H1 (cell line): ENCODE measurements at regions not wholly inside any gene's neighbourhood (a gene's known extent, or its start where the extent isn't known, plus 50 kb on each side); places are given as distances from the start of the nearest gene placed in this dataset.

Experiments used
- CTCF ChIA-PET: fragments of 300-600 bp; sonication (Branson Sonifier 250); formaldehyde crosslinking; loops from one replicate; lab custom pipeline; 2021; ENCODE audit not compliant: partially characterized antibody; lab: Charles Lee
- POLR2A ChIA-PET: fragments of 300-600 bp; sonication (Branson Sonifier 250); formaldehyde crosslinking; loops from one replicate; lab custom pipeline; 2021; ENCODE audit warnings: inconsistent platforms; ENCODE audit not compliant: partially characterized antibody; lab: Charles Lee
- DNase-seq, 2 experiments: peaks; one replicate each; pipeline versions ENCODE4 v3.0.0 to v3.0.0-alpha.2; 2010 to 2022; ENCODE audit warnings: low spot score in 2 of 2, low read depth in 1 of 2, mixed read lengths in 1 of 2
- FAIRE-seq: peaks from 2 replicates; lab custom pipeline; 2011; peaks lifted over from hg19 to GRCh38; lab: Jason Lieb, UNC
- H2AFZ ChIP-seq: 2 replicates; pipeline ENCODE4 v1.8.1; 2012; ENCODE audit warnings: low read length, inconsistent platforms
- H2AK5ac ChIP-seq: 2 replicates; pipeline ENCODE4 v1.6.1; 2013; ENCODE audit warnings: low read depth, low read length
- H2BK120ac ChIP-seq: replicated peaks from 2 replicates; pipeline ENCODE3; 2013; ENCODE audit warnings: low read depth, low read length, inconsistent platforms
- H2BK12ac ChIP-seq: 2 replicates; pipeline ENCODE4 v1.6.1; 2013; ENCODE audit warnings: low read depth, low read length
- H2BK15ac ChIP-seq: 2 replicates; pipeline ENCODE4 v1.6.1; 2013; ENCODE audit warnings: low read length
- H2BK20ac ChIP-seq: 2 replicates; pipeline ENCODE4 v1.6.1; 2013; ENCODE audit warnings: low read length
- H2BK5ac ChIP-seq: 2 replicates; pipeline ENCODE4 v1.6.1; 2013; ENCODE audit warnings: low read depth, low read length
- H3K14ac ChIP-seq: 2 replicates; pipeline ENCODE4 v1.6.1; 2013; ENCODE audit warnings: inconsistent platforms; ENCODE audit not compliant: insufficient read length
- H3K18ac ChIP-seq: 2 replicates; pipeline ENCODE4 v1.6.1; 2013; ENCODE audit warnings: low read length; ENCODE audit errors: extremely low read depth
- H3K23ac ChIP-seq: 2 replicates; pipeline ENCODE4 v1.6.1; 2013; ENCODE audit warnings: inconsistent platforms; ENCODE audit not compliant: insufficient read length
- H3K23me2 ChIP-seq: 2 replicates; pipeline ENCODE4 v1.6.1; 2013; ENCODE audit warnings: low read depth, low read length
- H3K27ac ChIP-seq: 2 replicates; pipeline ENCODE4 v1.6.1; 2011; ENCODE audit warnings: low read depth, low read length, inconsistent platforms
- H3K27me3 ChIP-seq, 4 experiments: replicated peaks in 1 of 4; 1 replicate in 1 of 4; 2 replicates in 3 of 4; pipeline versions ENCODE4 v1.6.1 to v1.8.1; 2011 to 2013; ENCODE audit warnings: low read length in 3 of 4, mild to moderate bottlenecking in 3 of 4, inconsistent platforms in 2 of 4, mixed read lengths in 2 of 4, moderate library complexity in 1 of 4; ENCODE audit not compliant: control insufficient read depth in 3 of 4, insufficient read depth in 3 of 4; ENCODE audit errors: extremely low read depth in 1 of 4
- H3K36me3 ChIP-seq, 4 experiments: 2 replicates each; pipeline versions ENCODE4 v1.6.1 to v1.8.1; 2011 to 2013; ENCODE audit warnings: mild to moderate bottlenecking in 4 of 4, low read length in 3 of 4, moderate library complexity in 2 of 4, control low read depth in 1 of 4, inconsistent platforms in 1 of 4; ENCODE audit not compliant: insufficient read depth in 4 of 4, control insufficient read depth in 2 of 4
- H3K4ac ChIP-seq: replicated peaks from 2 replicates; pipeline ENCODE3; 2013; ENCODE audit warnings: low read length, low read depth, mixed read lengths, inconsistent platforms; ENCODE audit not compliant: insufficient read length
- H3K4me1 ChIP-seq, 4 experiments: replicated peaks in 1 of 4; 1 replicate in 1 of 4; 2 replicates in 3 of 4; pipeline versions ENCODE4 v1.6.1 to v1.8.1; 2011 to 2013; ENCODE audit warnings: low read length in 3 of 4, inconsistent platforms in 2 of 4, mixed read lengths in 1 of 4; ENCODE audit not compliant: insufficient read depth in 4 of 4, control insufficient read depth in 3 of 4
- H3K4me2 ChIP-seq, 2 experiments: 2 replicates each; pipeline versions ENCODE4 v1.6.1 to v1.8.1; 2011 to 2013; ENCODE audit warnings: low read depth in 2 of 2, low read length in 2 of 2, control low read depth in 1 of 2, inconsistent platforms in 1 of 2, mild to moderate bottlenecking in 1 of 2; ENCODE audit not compliant: insufficient read depth in 1 of 2
- H3K4me3 ChIP-seq, 4 experiments: fragments of 200-600, 300-600 bp in 1 of 4; sonication (generic), shearing (Covaris generic), sonication (Bioruptor Twin) in 1 of 4; 2 replicates each; pipeline versions ENCODE4 v1.5.1 to v1.8.1; 2011 to 2016; ENCODE audit warnings: low read length in 4 of 4, low read depth in 3 of 4, control low read depth in 2 of 4, inconsistent platforms in 2 of 4, mild to moderate bottlenecking in 2 of 4, mixed read lengths in 1 of 4, moderate library complexity in 1 of 4; ENCODE audit not compliant: insufficient read depth in 2 of 4; ENCODE audit errors: extremely low read depth in 1 of 4
- H3K56ac ChIP-seq: replicated peaks from 2 replicates; pipeline ENCODE3; 2013; ENCODE audit warnings: low read depth, mild to moderate bottlenecking, mixed read lengths, low read length, inconsistent platforms; ENCODE audit not compliant: insufficient read length
- H3K79me1 ChIP-seq: 2 replicates; pipeline ENCODE4 v1.6.1; 2013; ENCODE audit warnings: low read depth, low read length, control low read depth
- H3K79me2 ChIP-seq, 2 experiments: 2 replicates each; pipeline versions ENCODE4 v1.6.1 to v1.8.1; 2012 to 2013; ENCODE audit warnings: low read length in 2 of 2, mild to moderate bottlenecking in 2 of 2, inconsistent platforms in 1 of 2; ENCODE audit not compliant: insufficient read depth in 2 of 2, control insufficient read depth in 1 of 2
- H3K9ac ChIP-seq, 4 experiments: replicated peaks in 1 of 4; 1 replicate in 1 of 4; 2 replicates in 3 of 4; pipeline versions ENCODE4 v1.6.1 to v1.8.1; 2011 to 2013; ENCODE audit warnings: low read depth in 3 of 4, low read length in 3 of 4, control low read depth in 2 of 4, mild to moderate bottlenecking in 2 of 4, moderate library complexity in 2 of 4, inconsistent platforms in 1 of 4; ENCODE audit errors: extremely low read depth in 1 of 4
- H3K9me3 ChIP-seq, 2 experiments: 2 replicates each; pipeline versions ENCODE4 v1.6.1 to v1.8.1; 2012 to 2013; ENCODE audit warnings: mild to moderate bottlenecking in 2 of 2, moderate library complexity in 2 of 2, control low read depth in 1 of 2, inconsistent platforms in 1 of 2, low read depth in 1 of 2, low read length in 1 of 2, mixed read lengths in 1 of 2; ENCODE audit not compliant: insufficient read depth in 2 of 2
- H4K20me1 ChIP-seq, 2 experiments: replicated peaks in 1 of 2; 2 replicates each; pipeline versions ENCODE3 to v1.8.1; 2011 to 2013; ENCODE audit warnings: inconsistent platforms in 2 of 2, low read length in 2 of 2, mild to moderate bottlenecking in 1 of 2; ENCODE audit not compliant: insufficient read depth in 2 of 2, control insufficient read depth in 1 of 2
- H4K5ac ChIP-seq: 2 replicates; pipeline ENCODE4 v1.6.1; 2013; ENCODE audit warnings: low read length, low read depth, mixed read lengths, inconsistent platforms; ENCODE audit not compliant: insufficient read length
- H4K8ac ChIP-seq: 2 replicates; pipeline ENCODE4 v1.8.0; 2013; ENCODE audit warnings: mild to moderate bottlenecking, moderate library complexity, low read length, inconsistent platforms; ENCODE audit not compliant: insufficient read depth; ENCODE audit errors: extremely low read depth
- H4K91ac ChIP-seq: replicated peaks from 2 replicates; pipeline ENCODE3; 2013; ENCODE audit warnings: low read length, mixed read lengths, inconsistent platforms; ENCODE audit not compliant: insufficient read length
- CREB1 ChIP-seq: IDR thresholded peaks from 2 replicates; pipeline ENCODE4 v1.6.1; 2012; ENCODE audit warnings: inconsistent platforms
- MAX ChIP-seq: IDR thresholded peaks from 2 replicates; pipeline ENCODE4 v1.6.1; 2012; ENCODE audit warnings: inconsistent platforms
- RNF2 ChIP-seq: fragments of 200-900, 300-1000 bp; sonication (generic); IDR thresholded peaks from 2 replicates; pipeline ENCODE4 v1.7.1; 2016; ENCODE audit warnings: borderline replicate concordance, low read depth, mild to moderate bottlenecking, antibody characterized with exemption, low read length; ENCODE audit not compliant: poor library complexity, severe bottlenecking; ENCODE audit errors: missing control alignments
- WGBS, 2 experiments: shearing (Covaris generic) in 1 of 2; methylation state at CpG; one replicate each; pipeline versions ENCODE4 v1.1.6 to v1.1.7; 2013 to 2015; ENCODE audit warnings: low lambda C conversion rate in 2 of 2, mixed read lengths in 2 of 2, inconsistent platforms in 1 of 2, low coverage in 1 of 2, missing lambda C conversion rate in 1 of 2; ENCODE audit not compliant: insufficient replicate concordance in 2 of 2, insufficient coverage in 1 of 2, insufficient read length in 1 of 2; ENCODE audit errors: extremely low coverage in 1 of 2, missing lambda C conversion rate in 1 of 2; 5-methylcytosine and 5-hydroxymethylcytosine counted together

GRCh38 chr21:38885909-38886308 is 80.2 kb downstream of the ETS2 start:
- H2BK15ac ChIP-seq = no peak overlapping the region
- no peak overlapping the region for H3K27ac ChIP-seq
- no peak overlapping the region for H2AK5ac ChIP-seq
- FAIRE-seq (no peak), DNase-seq (no peak)
- no peak overlapping the region for H3K9ac ChIP-seq
- H2BK12ac ChIP-seq = no peak overlapping the region
- ChIA-PET POLR2A (no interaction called here), CTCF (interaction anchor here (1.2 to 1.3 kb wide), 2 partner anchors 8 to 220 kb away, joined by 3 to 4 read pairs; no protein-coding TSS in a partner anchor)
- H3K14ac ChIP-seq = no peak overlapping the region
- peaks cover 11 to 18% of the 10 kb centered on the region in 2 experiments for H3K9me3 ChIP-seq
- H3K36me3 ChIP-seq = no peaks in the 10 kb centered on the region
- no peaks in the 10 kb centered on the region for H4K20me1 ChIP-seq
- H2BK120ac ChIP-seq = no peak overlapping the region
- H3K4ac ChIP-seq = no peak overlapping the region
- no peak overlapping the region for H3K18ac ChIP-seq
- no peak overlapping the region for H4K8ac ChIP-seq
- 100% methylated on average over 1 of the region's 1 CpG; no CpG with 5 or more reads in 1 of the 2 experiments for WGBS, 2 experiments
- H3K4me1 ChIP-seq = no peaks in the 10 kb centered on the region
- H3K79me1 ChIP-seq = no peaks in the 10 kb centered on the region
- no peak overlapping the region for H3K4me3 ChIP-seq
- no peak overlapping the region for H3K23ac ChIP-seq
- no peak overlapping the region for H2BK20ac ChIP-seq
- H3K23me2 ChIP-seq = no peaks in the 10 kb centered on the region
- H2AFZ ChIP-seq = no peak overlapping the region
- H4K5ac ChIP-seq = no peak overlapping the region
- no peak overlapping the region for H3K56ac ChIP-seq
- no peaks in the 10 kb centered on the region for H3K27me3 ChIP-seq
- H4K91ac ChIP-seq = no peak overlapping the region
- TF ChIP-seq MAX (no peak), CREB1 (no peak), RNF2 (no peak)
- H3K4me2 ChIP-seq = no peak overlapping the region
- no peaks in the 10 kb centered on the region for H3K79me2 ChIP-seq
- H2BK5ac ChIP-seq = no peak overlapping the region
